HUES64 (cell line): ENCODE measurements at regions not wholly inside any gene's neighbourhood (a gene's known extent, or its start where the extent isn't known, plus 50 kb on each side); places are given as distances from the start of the nearest gene placed in this dataset.

Experiments used
- H3K27ac ChIP-seq: 2 replicates; pipeline ENCODE4 v1.7.0; 2013; ENCODE audit warnings: low read depth, low read length, inconsistent platforms
- H3K27me3 ChIP-seq: 2 replicates; pipeline ENCODE4 v1.6.1; 2013; ENCODE audit warnings: mild to moderate bottlenecking, low read length; ENCODE audit not compliant: insufficient read depth
- H3K36me3 ChIP-seq: 2 replicates; pipeline ENCODE4 v1.6.1; 2013; ENCODE audit warnings: mild to moderate bottlenecking, low read length; ENCODE audit not compliant: insufficient read depth
- H3K4me1 ChIP-seq: 2 replicates; pipeline ENCODE4 v1.6.1; 2013; ENCODE audit warnings: mild to moderate bottlenecking, low read length, moderate library complexity; ENCODE audit not compliant: insufficient read depth
- H3K4me3 ChIP-seq: 2 replicates; pipeline ENCODE4 v1.5.1; 2013; ENCODE audit warnings: mild to moderate bottlenecking, low read length, moderate library complexity
- H3K9ac ChIP-seq: 2 replicates; pipeline ENCODE4 v1.6.1; 2013; ENCODE audit warnings: mild to moderate bottlenecking, low read depth, low read length
- H3K9me3 ChIP-seq: 2 replicates; pipeline ENCODE4 v1.6.1; 2013; ENCODE audit warnings: low read depth, low read length; ENCODE audit not compliant: insufficient read depth
- WGBS: fragments of 150-250, 120-280 bp; methylation state at CpG from one replicate; pipeline ENCODE4 v1.1.7; 2013; ENCODE audit warnings: missing lambda C conversion rate; 5-methylcytosine and 5-hydroxymethylcytosine counted together

DNA sequence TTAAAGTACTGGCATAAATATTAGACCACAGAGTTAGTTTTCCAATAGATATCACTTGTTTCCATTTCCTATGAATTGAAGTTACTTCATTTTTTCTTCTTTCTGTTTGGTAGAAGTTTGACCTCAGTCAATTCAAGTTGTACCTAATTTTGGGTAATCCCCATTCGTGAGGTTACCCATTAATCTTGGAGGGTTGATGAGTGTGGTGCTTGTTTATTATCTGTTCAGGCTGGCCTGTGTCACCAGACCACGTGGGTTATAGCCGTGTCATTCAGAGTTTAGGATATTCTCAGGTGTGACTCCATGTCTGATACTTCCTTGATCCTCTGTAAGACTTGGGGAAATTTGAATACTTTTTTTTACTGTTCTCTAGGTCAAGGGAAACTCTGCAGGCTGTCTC, 133.9 kb upstream of the TPK1 start:
- 81% methylated on average over 3 of the region's 3 CpGs for WGBS
- no peak overlapping the region for H3K4me3 ChIP-seq
- H3K4me1 ChIP-seq = peaks cover 7% of the 10 kb centered on the region; the same call in 1 of the 2 replicates
- no peaks in the 10 kb centered on the region for H3K36me3 ChIP-seq
- H3K9ac ChIP-seq = no peak overlapping the region
- no peaks in the 10 kb centered on the region for H3K27me3 ChIP-seq
- H3K9me3 ChIP-seq = no peaks in the 10 kb centered on the region
- no peak overlapping the region for H3K27ac ChIP-seq

DNA sequence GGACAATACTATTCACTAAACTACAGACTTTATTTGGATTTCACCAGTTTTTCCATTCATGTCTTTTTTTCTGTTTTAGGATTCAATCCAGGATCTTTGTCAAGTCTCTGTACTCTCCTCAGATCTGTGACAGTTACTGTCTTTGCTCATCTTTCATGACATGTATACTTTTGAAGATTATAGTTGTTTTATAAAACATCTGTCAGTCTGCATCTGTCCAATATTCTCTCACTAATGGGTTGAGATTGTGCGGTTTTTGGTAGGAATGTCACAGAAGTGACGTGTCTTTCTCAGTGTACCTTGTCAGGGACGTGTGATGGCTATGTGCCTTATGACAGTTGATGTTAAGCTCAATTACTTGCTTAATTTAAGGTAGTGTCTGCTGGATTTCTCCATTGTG, 124.9 kb upstream of the TPK1 start:
- WGBS = 98% methylated on average over 3 of the region's 3 CpGs
- no peaks in the 10 kb centered on the region for H3K9me3 ChIP-seq
- H3K27ac ChIP-seq = no peak overlapping the region
- H3K27me3 ChIP-seq = no peaks in the 10 kb centered on the region
- peaks cover 16% of the 10 kb centered on the region for H3K4me1 ChIP-seq
- no peaks in the 10 kb centered on the region for H3K36me3 ChIP-seq
- no peak overlapping the region for H3K9ac ChIP-seq
- no peak overlapping the region for H3K4me3 ChIP-seq

- Histone ChIP-seq H3K9ac (no peak overlapping the region), H3K9me3 (peaks cover 14% of the 10 kb centered on the region), H3K4me1 (peaks cover 16% of the 10 kb centered on the region), H3K27ac (no peak overlapping the region), H3K36me3 (no peaks in the 10 kb centered on the region), H3K27me3 (no peaks in the 10 kb centered on the region), H3K4me3 (no peak overlapping the region)
- WGBS = 58% methylated on average over 2 of the region's 2 CpGs
Observed at GRCh38 chr7:144957998-144958397, 122.1 kb upstream of the TPK1 start.

DNA sequence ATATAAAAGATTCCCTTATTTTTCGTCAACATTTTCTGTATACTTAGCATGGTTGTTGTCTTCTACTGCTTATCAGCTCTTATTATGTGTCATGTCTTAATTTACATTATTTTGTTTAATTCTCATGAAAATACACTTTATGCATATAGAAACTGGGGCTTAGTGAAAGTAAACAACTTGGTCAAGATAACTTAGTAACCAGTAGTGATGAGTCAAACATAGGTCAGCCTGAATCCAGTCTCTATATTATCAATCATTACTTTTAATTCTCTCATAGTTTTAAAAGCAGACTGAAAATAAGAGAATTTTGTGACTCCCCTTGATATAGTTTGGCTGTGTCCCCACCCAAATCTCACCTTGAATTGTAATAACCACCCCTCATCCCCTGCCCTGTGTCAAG, 119.6 kb upstream of the TPK1 start:
- no peaks in the 10 kb centered on the region for H3K36me3 ChIP-seq
- no peaks in the 10 kb centered on the region for H3K27me3 ChIP-seq
- no peak overlapping the region for H3K4me3 ChIP-seq
- no CpG with 5 or more reads among the region's 1 CpG for WGBS
- H3K9me3 ChIP-seq = peaks cover 18% of the 10 kb centered on the region
- no peak overlapping the region for H3K9ac ChIP-seq
- H3K4me1 ChIP-seq = peaks cover 16% of the 10 kb centered on the region
- H3K27ac ChIP-seq = no peak overlapping the region

DNA sequence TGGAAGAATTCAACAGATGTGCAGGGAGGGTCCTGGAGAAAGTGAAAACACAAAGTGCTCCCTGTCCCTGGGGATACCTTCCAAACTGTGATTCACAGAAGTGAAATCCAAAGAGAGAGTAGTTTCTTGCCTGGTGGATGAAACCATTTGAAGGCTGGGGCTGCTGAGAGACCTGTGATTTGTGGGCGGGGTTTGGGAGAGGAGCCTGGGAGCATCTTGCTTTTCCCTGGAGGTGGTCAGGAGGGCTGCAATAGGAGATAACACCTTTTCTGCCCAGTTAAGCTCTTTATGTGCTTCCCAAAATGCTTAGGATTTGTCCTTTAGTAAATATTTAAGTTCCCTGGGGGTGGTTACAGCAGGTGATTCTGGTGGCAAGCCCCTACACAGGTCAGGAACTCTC, 105.3 kb upstream of the TPK1 start:
- 93% methylated on average over 1 of the region's 1 CpG for WGBS
- H3K36me3 ChIP-seq = no peaks in the 10 kb centered on the region
- H3K27me3 ChIP-seq = no peaks in the 10 kb centered on the region
- H3K4me3 ChIP-seq = no peak overlapping the region
- no peaks in the 10 kb centered on the region for H3K4me1 ChIP-seq
- no peak overlapping the region for H3K9ac ChIP-seq
- no peak overlapping the region for H3K27ac ChIP-seq
- H3K9me3 ChIP-seq = no peaks in the 10 kb centered on the region

GRCh38 chr7:144937199-144937598, 101.3 kb upstream of the TPK1 start:
- no peaks in the 10 kb centered on the region for H3K27me3 ChIP-seq
- H3K36me3 ChIP-seq = no peaks in the 10 kb centered on the region
- H3K4me3 ChIP-seq = no peak overlapping the region
- H3K27ac ChIP-seq = no peak overlapping the region
- H3K4me1 ChIP-seq = no peaks in the 10 kb centered on the region
- WGBS = 40% methylated on average over 2 of the region's 2 CpGs
- no peaks in the 10 kb centered on the region for H3K9me3 ChIP-seq
- H3K9ac ChIP-seq = no peak overlapping the region

- Histone ChIP-seq H3K9me3 (no peaks in the 10 kb centered on the region), H3K36me3 (no peaks in the 10 kb centered on the region), H3K4me3 (no peak overlapping the region), H3K9ac (no peak overlapping the region), H3K27ac (no peak overlapping the region), H3K27me3 (no peaks in the 10 kb centered on the region), H3K4me1 (no peaks in the 10 kb centered on the region)
- WGBS = 87% methylated on average over 1 of the region's 1 CpG
Observed at GRCh38 chr7:144936314-144936713, 100.5 kb upstream of the TPK1 start.

DNA sequence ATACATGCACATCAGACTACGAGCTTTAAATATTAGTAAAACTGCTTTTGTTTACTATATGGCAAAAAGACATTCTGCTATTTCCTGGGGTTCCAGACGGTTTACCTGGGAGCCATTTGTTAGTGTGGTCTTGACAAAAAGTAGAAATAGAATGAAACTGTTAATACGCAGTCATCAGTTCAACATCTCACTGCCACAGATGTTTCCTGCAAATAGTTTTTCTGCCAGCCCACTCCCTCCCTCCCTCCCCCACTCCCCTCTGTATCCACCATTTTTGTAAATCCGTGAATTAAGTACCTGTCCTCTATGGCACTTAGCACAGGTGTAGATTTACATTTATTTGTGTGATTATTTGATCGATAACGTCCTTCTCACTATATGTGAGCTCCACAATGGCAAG, 74.6 kb upstream of the TPK1 start:
- Histone ChIP-seq H3K36me3 (no peaks in the 10 kb centered on the region), H3K4me1 (peaks cover 20% of the 10 kb centered on the region), H3K27me3 (no peaks in the 10 kb centered on the region), H3K9me3 (no peaks in the 10 kb centered on the region), H3K9ac (no peak overlapping the region), H3K27ac (no peak overlapping the region), H3K4me3 (no peak overlapping the region)
- WGBS = 90% methylated on average over 6 of the region's 6 CpGs

- H3K9me3 ChIP-seq = no peaks in the 10 kb centered on the region
- H3K27ac ChIP-seq = no peak overlapping the region
- peaks cover 10% of the 10 kb centered on the region for H3K4me1 ChIP-seq
- H3K9ac ChIP-seq = no peak overlapping the region
- H3K4me3 ChIP-seq = no peak overlapping the region
- H3K27me3 ChIP-seq = no peaks in the 10 kb centered on the region
- H3K36me3 ChIP-seq = no peaks in the 10 kb centered on the region
- 89% methylated on average over 4 of the region's 4 CpGs for WGBS
Observed at GRCh38 chr7:144908943-144909556, 73.2 kb upstream of the TPK1 start.

- H3K4me3 ChIP-seq = no peak overlapping the region
- 90% methylated on average over 1 of the region's 1 CpG for WGBS
Observed at GRCh38 chr7:144908324-144908723, 72.5 kb upstream of the TPK1 start.

DNA sequence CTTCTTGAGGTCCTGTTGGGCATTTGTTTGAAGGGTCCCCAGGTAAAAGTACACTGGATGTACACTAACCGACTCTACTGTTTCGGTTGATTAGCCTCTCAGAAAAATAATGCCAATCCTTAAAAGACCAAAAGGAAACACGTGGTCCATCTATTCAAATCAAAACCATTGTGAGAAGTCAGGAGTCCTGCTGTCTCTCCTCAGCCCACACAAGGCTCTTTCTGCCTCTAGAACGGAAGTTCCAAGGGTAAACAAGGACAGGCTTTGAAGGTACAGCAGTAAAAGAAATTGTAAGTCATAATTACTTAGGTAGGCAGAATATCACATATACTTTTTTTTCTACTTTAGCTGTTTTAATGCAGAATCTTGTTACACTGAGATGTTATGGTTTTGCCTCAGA, 71.7 kb upstream of the TPK1 start:
- Histone ChIP-seq H3K4me3 (no peak overlapping the region), H3K27me3 (no peaks in the 10 kb centered on the region), H3K36me3 (no peaks in the 10 kb centered on the region), H3K9ac (no peak overlapping the region), H3K27ac (no peak overlapping the region), H3K9me3 (no peaks in the 10 kb centered on the region), H3K4me1 (peaks cover 10% of the 10 kb centered on the region)
- WGBS = 79% methylated on average over 4 of the region's 4 CpGs

More at GRCh38 chr7:144908324-144908723, 72.5 kb upstream of the TPK1 start:
- no peak overlapping the region for H3K27ac ChIP-seq
- no peaks in the 10 kb centered on the region for H3K27me3 ChIP-seq
- H3K9ac ChIP-seq = no peak overlapping the region
- peaks cover 10% of the 10 kb centered on the region for H3K4me1 ChIP-seq
- no peaks in the 10 kb centered on the region for H3K9me3 ChIP-seq
- H3K36me3 ChIP-seq = no peaks in the 10 kb centered on the region

DNA sequence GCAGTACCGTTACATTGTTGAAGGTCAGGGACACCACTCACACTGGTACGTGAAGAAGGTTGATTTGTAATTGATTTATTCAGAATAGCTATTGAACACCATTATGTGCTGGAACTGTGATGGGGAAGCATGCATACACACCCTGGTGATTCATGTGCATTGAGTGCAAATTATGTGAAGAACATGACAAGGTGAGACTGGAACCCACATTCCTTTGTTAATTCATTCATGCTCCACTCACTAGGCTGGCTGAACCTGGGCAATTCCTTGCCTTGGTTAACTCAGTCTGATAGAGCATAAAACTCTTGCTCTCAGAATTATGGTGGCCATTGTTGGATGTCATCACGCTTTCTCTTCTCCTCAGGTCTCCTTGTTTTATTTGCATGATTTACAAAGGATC, 67.3 kb upstream of the TPK1 start:
- H3K36me3 ChIP-seq = no peaks in the 10 kb centered on the region
- H3K27me3 ChIP-seq = no peaks in the 10 kb centered on the region
- H3K9ac ChIP-seq = no peak overlapping the region
- WGBS = 98% methylated on average over 3 of the region's 3 CpGs
- no peaks in the 10 kb centered on the region for H3K9me3 ChIP-seq
- H3K27ac ChIP-seq = no peak overlapping the region
- no peak overlapping the region for H3K4me3 ChIP-seq
- H3K4me1 ChIP-seq = peaks cover 6% of the 10 kb centered on the region
